TTC549 (cell line): ENCODE measurements at regions not wholly inside any gene's neighbourhood (a gene's known extent, or its start where the extent isn't known, plus 50 kb on each side); places are given as distances from the start of the nearest gene placed in this dataset.
"Not testable (repeated sequence)": the region's sequence is repeated elsewhere in the genome, so short reads cannot be mapped to it uniquely, and the experiment has no call there.

ENCODE experiments used
- FAIRE-seq: peaks from 2 replicates; lab custom pipeline; 2012; peaks lifted over from hg19 to GRCh38; lab: Jason Lieb, UNC

- FAIRE-seq: no peak
Observed at GRCh38 chr6:14889611-14890593, 356.0 kb upstream of the JARID2 start.

GRCh38 chr6:14891820-14892375, 354.0 kb upstream of the JARID2 start:
- FAIRE-seq: not testable (repeated sequence)

DNA sequence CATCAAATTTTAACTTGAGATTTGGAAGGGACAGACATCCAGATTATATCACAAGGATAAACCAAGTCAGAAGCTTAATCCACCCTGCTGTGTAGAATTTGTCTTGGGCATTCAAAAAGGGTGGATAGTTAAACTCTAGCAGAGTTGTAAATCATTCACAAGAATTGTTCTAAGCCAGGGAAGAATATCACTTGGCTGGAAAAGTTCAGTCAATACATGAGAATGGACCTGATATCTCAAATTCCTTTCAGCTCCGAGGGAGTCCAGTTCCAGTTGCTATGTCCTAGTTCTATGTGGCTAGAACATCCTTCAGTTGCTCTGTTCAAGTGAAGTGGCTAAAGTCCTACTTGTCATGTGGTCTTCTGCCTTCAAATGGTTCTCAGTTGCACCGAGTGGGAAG, 351.8 kb upstream of the JARID2 start:
- FAIRE-seq: no peak

- FAIRE-seq: no peak
Observed at GRCh38 chr6:14896475-14896874, 349.4 kb upstream of the JARID2 start.

DNA sequence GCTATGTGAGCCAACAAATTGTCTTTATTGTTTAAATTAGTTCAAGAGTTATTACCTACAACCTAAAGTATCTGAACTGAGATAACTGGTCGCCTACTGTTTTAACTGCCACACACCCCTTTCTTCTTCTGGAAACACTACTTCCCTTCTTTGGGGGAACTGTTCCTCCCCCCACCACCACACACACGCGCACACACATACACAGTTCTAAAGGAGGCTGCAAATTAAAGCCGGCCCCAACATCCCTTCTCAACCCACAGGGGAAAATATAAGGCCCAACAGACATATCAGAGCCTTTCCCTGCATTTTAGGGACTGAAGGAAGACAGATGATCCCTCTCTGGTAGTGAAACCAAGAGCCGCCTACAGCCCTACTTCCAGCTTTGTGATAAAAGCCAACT, 348.0 kb upstream of the JARID2 start:
- no peak for FAIRE-seq

DNA sequence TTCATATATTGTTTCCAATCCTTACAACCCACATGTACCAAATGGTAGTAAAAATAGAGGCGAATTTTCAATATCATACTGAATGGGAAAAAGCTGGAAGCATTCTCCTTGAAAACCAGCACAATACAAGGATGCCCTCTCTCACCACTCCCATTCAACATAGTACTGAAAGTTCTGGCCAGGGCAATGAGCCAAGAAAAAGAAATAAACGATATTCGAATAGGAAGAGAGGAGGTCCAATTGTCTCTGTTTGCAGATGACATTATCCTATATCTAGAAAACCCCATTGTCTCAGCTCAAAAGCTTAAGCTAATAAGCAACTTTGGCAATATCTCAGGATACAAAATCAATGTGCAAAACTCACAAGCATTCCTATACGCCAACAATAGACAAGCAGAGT, 346.4 kb upstream of the JARID2 start:
- FAIRE-seq: not testable (repeated sequence)

- no peak for FAIRE-seq
Observed at GRCh38 chr6:14900919-14901318, 344.9 kb upstream of the JARID2 start.

GRCh38 chr6:14903176-14904038, 342.5 kb upstream of the JARID2 start:
- FAIRE-seq: no peak

DNA sequence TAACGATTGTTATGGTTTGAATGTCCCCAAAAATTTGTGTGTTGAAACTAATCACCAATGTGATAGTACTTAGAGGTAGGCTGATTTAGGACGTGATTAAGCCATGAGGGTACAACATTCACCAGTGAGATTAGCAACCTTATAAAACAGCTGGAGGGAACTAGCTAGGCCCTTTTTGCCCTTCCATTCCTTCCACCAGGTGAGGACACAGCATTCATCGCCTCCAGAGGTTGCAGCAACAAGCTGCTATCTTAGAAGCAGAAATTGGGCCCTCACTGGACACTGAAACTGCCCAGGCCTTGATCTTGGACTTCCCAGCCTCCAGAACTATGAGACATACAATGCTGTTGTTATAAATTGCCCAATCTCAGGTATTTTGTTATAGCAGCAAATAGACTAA, 340.7 kb upstream of the JARID2 start:
- no peak for FAIRE-seq

DNA sequence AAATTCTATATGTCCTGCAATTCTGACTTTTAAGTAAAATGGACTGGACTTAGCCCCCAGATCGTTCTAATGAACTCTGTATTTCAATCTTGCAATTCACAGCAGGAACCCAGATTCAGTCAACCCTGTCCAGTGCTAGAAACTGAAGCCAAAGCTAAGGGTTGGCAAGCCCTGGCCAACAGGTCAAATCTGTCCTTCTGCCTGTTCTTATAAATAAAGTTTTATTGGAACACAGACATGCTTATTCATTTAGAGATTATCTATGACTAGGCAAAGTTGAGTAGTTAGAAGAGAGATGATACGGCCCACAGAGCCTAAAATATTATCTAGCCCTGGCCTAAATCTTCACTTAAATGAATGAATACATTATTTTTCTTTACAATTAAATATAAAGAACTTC, 339.2 kb upstream of the JARID2 start:
- FAIRE-seq: no peak

- no peak for FAIRE-seq
Observed at GRCh38 chr6:14910692-14911547, 334.9 kb upstream of the JARID2 start.

DNA sequence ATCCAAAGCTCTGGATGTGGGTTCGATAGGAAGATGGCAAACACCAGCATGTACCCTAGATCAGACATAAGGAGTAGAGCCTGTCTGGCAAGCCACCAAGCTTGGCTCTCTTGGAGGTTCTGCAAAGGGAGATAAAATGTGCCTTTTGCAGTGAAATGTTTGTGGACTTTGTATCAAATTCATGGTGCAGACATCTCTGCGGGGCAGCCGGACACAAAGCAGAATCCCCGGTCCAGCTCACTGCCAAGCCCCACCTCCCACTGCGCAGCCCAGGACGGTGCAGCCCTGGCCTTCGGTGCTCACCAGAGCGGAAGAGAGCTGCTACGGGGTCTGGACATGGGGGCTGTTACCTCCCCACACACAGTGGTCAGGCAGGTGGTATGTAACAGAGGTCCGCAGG, 333.6 kb upstream of the JARID2 start:
- FAIRE-seq: no peak

DNA sequence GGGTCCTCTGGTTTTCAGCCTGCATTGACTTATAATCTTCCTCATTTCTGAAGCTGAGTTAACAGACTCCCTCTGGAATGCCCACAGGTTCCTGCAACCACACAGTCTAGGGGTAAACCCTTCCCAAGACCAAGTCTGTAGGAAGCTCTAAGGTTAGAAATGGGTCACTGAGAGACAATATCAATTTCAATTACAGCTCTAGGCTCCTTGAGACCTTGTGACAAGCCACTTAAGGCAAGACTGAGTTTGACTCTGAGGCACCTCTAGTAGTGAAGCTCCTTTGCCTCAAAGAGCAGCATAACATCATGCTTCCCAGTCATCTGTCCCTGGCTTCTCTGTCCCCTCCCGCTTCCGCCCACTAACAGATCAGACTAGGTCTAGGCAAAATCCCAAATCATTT, 333.2 kb upstream of the JARID2 start:
- no peak for FAIRE-seq

GRCh38 chr6:14913931-14914330, 331.9 kb upstream of the JARID2 start:
- FAIRE-seq: no peak

DNA sequence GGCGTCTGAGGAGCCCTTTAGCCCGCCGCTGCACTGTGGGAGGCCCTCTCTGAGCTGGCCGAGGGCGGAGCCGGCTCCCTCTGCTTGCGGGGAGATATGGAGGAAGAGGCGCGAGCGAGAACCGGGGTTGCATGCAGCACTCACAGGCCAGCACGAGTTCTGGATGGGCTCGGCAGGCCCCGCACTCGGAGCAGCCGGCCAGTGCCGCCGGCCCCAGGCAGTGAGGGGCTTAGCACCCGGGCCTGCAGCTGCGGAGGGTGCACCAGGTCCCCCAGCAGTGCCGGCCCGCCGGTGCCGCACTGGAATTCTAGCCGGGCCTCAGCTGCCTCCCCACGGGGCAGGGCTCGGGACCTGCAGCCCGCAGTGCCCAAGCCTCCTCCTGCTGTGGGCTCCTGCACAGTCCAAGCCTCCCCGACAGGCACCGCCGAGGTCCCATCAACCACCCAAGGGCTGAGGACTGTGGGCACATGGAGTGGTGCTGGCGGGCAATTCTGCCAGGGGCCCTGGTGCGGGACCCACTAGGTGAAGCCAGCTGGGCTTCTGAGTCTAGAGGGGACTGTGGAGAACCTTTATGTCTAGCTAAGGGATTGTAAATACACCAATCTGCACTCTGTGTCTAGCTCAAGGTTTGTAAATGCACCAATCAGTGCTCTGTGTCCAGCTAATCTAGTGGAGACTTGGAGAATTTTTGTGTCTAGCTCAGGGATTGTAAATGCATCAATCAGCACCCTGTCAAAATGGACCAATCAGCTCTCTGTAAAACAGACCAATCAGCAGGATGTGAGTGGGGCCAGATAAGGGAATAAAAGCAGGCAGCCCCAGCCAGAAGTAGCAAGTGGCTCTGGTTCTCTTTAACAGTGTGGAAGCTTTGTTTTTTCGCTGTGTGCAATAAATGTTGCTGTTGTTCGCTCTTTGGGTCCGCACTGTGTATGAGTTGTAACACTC, 329.7 kb upstream of the JARID2 start:
- no peak for FAIRE-seq

GRCh38 chr6:14917109-14917910, 328.6 kb upstream of the JARID2 start:
- FAIRE-seq: no peak

- no peak for FAIRE-seq
Observed at GRCh38 chr6:14918200-14918907, 327.5 kb upstream of the JARID2 start.

GRCh38 chr6:14919038-14919670, 326.7 kb upstream of the JARID2 start:
- FAIRE-seq: no peak

GRCh38 chr6:14920276-14920675, 325.6 kb upstream of the JARID2 start:
- FAIRE-seq: no peak
